Adrenal gland (tissue), 5 donors: ENCODE measurements at regions not wholly inside any gene's neighbourhood (a gene's known extent, or its start where the extent isn't known, plus 50 kb on each side); places are given as distances from the start of the nearest gene placed in this dataset.

Experiments used
- POLR2A ChIP-seq, 2 donors: fragments of 450-650 bp; IDR thresholded peaks; one replicate each; pipeline ENCODE4 v1.6.1; 2017; ENCODE audit warnings: antibody characterized with exemption in 2 of 2, mild to moderate bottlenecking in 2 of 2, moderate library complexity in 1 of 2
- TF ChIP-seq, protein P1 (sequence below), 6 experiments: fragments of 450-650 bp in 4 of 6; fragments of 200-600 bp in 2 of 6; sonication (generic) in 1 of 6; IDR thresholded peaks; 1 replicate in 5 of 6; 2 replicates in 1 of 6; pipeline versions ENCODE4 v1.5.1 to v1.8.0; 2016 to 2021; ENCODE audit warnings: antibody characterized with exemption in 6 of 6, mild to moderate bottlenecking in 2 of 6, moderate library complexity in 1 of 6
- donor health status: DM: no; HTN: no; CAD: no.

DNA sequence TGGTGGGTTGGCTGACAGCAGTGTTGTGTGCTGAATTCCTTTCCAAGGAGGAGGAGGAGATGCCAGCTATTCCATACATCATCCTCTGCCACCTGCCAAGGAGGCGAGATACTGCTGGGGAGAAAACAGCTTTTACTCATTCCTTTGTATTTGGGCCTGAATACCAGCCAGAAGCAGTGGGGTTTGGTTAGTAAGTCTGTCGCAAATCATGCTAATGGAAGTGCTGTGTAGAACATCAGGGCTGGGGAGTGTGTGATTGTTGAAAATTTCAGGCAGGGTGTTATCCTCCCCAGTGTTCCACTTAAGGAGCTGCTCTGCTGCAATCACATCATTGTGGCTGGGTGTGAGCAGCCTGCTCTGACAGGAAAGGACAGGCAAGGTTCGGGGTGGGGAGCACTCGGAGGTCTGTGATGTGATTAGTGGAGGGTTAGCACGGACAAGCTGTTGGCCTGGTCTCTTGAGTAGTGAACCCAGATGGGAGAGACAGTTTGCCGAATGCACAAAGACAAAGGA lies 128.2 kb upstream of the DLX2 start:
- TF ChIP-seq, protein P1, sequence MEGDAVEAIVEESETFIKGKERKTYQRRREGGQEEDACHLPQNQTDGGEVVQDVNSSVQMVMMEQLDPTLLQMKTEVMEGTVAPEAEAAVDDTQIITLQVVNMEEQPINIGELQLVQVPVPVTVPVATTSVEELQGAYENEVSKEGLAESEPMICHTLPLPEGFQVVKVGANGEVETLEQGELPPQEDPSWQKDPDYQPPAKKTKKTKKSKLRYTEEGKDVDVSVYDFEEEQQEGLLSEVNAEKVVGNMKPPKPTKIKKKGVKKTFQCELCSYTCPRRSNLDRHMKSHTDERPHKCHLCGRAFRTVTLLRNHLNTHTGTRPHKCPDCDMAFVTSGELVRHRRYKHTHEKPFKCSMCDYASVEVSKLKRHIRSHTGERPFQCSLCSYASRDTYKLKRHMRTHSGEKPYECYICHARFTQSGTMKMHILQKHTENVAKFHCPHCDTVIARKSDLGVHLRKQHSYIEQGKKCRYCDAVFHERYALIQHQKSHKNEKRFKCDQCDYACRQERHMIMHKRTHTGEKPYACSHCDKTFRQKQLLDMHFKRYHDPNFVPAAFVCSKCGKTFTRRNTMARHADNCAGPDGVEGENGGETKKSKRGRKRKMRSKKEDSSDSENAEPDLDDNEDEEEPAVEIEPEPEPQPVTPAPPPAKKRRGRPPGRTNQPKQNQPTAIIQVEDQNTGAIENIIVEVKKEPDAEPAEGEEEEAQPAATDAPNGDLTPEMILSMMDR (IDR thresholded peaks at IDR 0.05) = no peak
- no peak for TF ChIP-seq POLR2A (IDR thresholded peaks at IDR 0.05)
